ENCODE measurements at regions not wholly inside any gene's neighbourhood (a gene's known extent, or its start where the extent isn't known, plus 50 kb on each side); places are given as distances from the start of the nearest gene placed in this dataset.

DNA sequence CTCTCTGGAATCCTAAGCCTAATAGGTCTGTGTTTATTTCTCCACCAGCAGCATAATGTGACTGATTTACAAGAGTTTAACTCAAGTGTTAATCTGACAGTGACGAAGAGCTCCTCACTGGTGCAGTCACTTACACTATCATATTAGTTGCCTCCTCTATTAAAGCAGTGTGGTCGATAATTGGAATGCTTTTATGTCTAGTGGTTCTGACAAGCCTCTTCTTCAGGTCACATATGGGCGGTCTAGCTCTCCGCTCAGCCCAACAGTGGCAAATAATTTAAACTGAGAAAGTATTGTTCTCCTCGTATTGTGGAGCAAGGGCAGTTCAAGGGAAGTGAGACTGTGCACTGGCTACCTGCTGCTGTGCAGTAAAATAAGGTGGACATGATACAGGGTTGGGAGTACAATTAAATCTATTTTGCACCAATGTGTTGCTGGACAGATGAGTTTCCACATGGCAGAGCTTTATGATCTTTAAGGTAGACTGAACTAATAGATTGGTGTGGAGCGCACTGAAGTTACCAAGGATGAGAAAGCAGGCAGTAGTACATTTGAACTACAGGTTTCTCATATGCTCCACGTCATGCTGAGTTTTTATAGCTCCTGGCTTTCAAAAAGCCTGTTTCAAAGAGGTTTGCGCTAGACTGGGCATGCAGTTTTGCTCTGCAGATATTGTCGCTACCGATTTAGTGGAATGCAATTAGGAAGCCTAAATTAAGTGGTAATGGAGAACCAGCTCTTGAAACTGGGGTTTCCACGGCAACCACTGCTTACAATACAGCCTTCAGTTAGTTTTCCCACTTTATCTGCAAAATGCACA lies 151.7 kb upstream of the POU3F3 start:
- peak; percentile 47 for DNase-seq (ENCODE audit: low spot score)

DNA sequence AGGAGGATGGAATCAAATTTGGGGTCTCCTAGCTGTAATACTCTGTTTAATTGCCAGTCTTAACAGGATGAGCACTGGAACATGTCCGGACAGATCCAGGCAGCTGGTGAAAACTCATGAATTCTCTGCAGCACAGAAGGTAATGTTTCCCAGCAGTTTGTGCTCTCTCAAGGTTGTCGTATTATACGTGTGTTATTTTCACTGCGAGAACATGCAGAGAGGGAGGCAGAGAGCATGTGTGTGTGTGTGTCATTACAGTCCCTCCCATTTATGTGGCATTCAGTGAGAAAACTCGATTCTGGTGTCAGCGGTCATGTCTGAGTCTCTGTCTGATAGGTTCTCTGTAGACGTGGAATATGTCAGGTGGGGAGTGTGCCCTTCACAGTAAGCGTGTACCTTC lies 150.2 kb upstream of the POU3F3 start:
- DNase-seq (ENCODE audit: low spot score) = peak; percentile 21

DNA sequence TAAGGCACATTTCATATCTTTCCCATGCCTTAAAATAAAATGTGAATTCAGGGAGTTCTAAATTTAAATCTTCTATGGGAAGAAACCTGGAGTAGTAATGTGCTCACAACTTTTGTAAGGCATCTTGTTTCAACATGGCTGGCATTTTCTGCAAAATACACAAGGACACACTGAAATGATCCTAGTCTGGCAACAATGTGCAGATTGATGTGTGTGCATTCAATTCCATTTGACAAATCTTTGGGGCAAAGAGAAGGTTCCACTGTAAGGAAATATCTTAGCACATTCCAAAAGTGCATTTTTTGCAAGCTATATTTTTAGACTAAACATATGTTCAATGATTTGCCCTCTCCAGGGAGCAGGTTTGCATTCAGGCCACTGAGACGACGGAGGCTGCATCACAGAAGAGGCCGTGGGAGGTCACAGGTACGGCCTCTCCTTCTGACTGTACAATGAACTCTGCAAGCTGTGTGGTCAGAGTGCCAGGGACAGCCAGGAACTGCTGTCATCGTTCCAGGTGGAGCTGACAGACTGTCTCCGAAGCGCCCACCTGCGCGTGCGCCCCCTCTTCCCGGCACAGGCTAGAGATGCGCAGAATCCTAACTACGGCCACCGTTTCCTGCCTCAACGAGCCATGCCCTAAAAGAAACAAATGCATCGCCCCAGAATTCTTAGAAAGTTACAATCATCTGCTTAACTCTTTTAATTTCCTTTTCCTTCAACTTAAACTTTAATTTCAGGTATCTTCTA lies 149.2 kb upstream of the POU3F3 start:
- no peak for DNase-seq (ENCODE audit: low spot score)

GRCh38 chr2:104707056-104707455 lies 146.9 kb upstream of the POU3F3 start:
- no peak for DNase-seq (ENCODE audit: low spot score)

DNA sequence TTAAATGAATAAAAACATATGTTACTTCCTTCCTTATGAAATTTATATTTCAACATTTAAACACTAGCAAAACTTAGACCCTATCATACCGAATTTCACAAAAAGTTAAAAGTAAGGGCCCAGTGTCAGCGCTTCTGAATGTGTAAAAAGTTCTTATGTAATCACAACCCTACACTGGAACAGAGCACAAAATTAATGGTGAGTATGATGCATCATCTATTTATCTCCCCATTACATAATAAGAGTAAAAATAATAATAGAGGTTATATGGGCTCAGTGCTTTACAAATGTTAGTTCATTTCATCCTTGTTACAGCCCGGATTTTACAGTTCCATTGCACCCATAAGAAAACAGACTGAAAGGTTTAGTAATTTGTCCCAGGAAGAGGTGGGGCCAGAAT lies 144.9 kb upstream of the POU3F3 start:
- no peak for DNase-seq (ENCODE audit: low spot score)

GRCh38 chr2:104716061-104716460 lies 137.9 kb upstream of the POU3F3 start:
- no peak for DNase-seq (ENCODE audit: low spot score)

DNA sequence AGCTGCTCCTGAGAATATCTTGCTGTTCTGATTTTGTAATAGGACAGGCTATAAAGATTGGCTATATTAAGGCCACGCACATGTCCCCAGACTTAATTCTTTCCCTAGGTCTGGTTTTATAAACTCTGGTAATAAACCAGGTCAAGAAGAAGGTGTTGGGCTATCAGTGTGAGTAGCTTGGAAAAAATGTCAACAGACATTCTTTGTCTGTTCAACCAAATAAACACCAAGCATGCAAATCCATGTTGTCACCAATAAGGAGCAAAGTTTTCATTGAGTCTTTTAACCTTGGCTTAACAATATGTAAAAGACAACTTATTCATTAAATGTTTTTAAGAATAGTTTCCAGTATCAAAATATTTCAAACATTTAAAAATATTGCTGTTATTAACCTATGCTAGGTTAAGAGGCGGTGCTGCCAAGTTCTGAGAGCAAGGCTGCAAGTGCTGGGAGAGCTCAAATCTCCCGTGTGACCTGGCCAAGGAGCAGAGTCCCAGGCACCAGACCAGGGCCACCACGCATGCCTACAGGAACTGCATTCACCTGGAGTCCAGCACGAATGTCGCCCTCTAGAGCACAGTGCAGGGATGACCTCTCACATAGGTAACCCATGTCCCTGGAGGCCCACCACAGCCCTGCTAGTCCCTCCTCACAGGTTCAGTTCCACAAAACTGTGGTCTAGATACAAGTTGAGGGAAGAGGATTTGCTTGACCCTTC lies 120.5 kb upstream of the POU3F3 start:
- DNase-seq (ENCODE audit: low spot score) = no peak

- DNase-seq (ENCODE audit: low spot score) = no peak
Measured at GRCh38 chr2:104734937-104735586, 118.9 kb upstream of the POU3F3 start.

- DNase-seq (ENCODE audit: low spot score) = no peak
Measured at GRCh38 chr2:104736026-104736425, 117.9 kb upstream of the POU3F3 start.

- no peak for DNase-seq (ENCODE audit: low spot score)
Measured at GRCh38 chr2:104741860-104742259, 112.1 kb upstream of the POU3F3 start.

- no peak for DNase-seq (ENCODE audit: low spot score)
Measured at GRCh38 chr2:104744537-104744936, 109.4 kb upstream of the POU3F3 start.

DNA sequence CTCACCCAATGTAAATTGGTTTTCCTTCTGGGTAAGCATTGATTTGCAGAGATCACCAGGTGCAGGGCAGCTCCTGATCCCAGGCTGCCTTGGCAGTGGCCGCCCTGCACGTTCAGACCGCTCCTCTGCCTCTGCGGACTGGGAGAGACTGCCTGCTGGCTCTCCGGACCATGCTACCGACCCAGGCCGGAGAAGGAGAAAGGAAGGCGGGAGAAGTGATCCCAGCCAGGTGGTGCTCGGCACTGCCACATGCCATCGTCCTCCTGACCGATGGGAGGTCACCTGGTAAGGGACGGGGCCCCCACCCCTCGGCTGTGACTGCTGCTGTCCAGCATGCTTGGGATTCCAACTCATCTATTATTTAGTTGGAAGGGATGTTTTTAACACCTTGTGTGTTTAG lies 108.1 kb upstream of the POU3F3 start:
- DNase-seq (ENCODE audit: low spot score) = no peak

DNA sequence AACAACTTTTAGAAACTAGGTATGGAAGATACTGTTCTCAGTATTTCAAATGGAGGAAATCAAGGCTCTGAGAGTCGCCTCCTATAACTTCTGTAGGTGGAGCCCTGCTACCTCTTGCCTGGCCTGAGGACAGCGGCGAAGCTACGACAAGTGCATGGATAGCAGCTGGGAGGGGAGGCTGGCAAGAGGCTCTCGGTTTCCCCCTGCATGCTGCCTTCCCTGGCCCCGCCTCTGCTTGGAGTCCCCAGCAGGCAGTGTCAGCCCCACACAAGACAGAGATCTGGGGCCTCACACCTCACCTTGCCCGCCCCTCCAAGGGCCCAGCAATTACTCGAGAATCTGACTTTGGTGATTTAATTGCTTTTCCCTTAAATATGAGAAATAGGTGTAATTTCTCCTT lies 107.6 kb upstream of the POU3F3 start:
- DNase-seq (ENCODE audit: low spot score) = no peak

- no peak for DNase-seq (ENCODE audit: low spot score)
Measured at GRCh38 chr2:104746858-104747257, 107.1 kb upstream of the POU3F3 start.

GRCh38 chr2:104749856-104750460 lies 104.0 kb upstream of the POU3F3 start:
- DNase-seq (ENCODE audit: low spot score) = no peak

DNA sequence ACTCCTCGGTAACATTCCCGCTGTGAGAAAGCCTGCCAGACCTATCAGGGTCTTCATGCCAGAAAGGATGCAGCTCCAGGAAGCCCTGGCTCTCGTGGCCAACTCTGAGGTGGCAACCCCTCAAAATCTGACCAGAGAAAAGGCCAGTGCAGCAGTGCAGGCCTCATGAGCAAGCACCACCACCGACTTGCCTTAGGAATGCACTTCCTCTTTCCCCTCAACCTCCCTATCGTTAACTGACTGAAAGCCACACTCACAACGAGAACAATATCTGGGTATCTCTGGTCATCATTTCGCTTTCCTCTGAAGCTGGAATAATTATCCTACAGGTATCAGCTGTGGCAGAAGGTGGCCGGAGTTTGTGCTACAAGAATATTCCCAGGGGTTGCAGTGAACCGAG lies 101.4 kb upstream of the POU3F3 start:
- DNase-seq (ENCODE audit: low spot score) = no peak

GRCh38 chr2:104755026-104755878 lies 98.7 kb upstream of the POU3F3 start:
- DNase-seq (ENCODE audit: low spot score) = peak; percentile 48

GRCh38 chr2:104756118-104756517 lies 97.8 kb upstream of the POU3F3 start:
- DNase-seq (ENCODE audit: low spot score) = no peak

DNA sequence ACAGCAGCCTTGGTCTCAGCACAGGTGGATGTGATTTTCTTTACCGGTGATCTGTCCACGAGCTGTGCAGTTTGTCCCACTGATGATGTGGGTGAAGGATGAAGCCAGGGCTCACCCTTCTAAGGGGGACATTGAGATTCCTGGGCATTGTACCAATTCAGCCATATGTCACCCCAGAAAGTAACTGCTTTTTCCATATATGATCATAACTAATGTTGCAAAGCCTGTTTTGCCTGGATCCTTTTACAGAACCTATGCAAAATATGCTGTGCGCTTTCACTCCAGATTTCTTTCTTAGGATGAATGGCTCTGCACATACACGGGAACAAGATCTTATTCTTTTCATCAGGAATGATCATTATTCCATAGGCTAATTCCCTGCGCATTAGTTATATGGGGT lies 96.9 kb upstream of the POU3F3 start:
- no peak for DNase-seq (ENCODE audit: low spot score)

- no peak for DNase-seq (ENCODE audit: low spot score)
Measured at GRCh38 chr2:104758199-104758620, 95.7 kb upstream of the POU3F3 start.

DNA sequence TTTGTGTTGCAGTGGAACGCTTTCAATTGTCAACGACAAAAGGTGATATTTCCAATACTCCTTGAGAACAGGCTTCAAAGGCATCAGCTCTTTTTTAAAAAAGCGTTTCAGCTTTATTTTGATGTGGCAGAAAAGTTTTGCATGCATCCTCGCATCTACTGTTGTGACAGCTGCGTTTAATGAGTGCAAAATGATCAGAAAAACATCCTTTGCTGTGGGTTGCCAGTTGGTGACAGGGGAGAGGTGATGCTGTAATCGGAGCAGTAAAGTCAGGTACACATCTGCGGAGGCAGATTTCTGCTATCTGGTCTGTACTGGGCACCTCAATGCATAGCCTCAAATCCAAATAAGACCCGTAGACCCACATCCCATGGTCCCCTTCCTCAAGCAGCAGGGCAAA lies 91.9 kb upstream of the POU3F3 start:
- DNase-seq (ENCODE audit: low spot score) = no peak

All from putamen (tissue), 1 donor.